HCT116 (cell line): ENCODE measurements at regions not wholly inside any gene's neighbourhood (a gene's known extent, or its start where the extent isn't known, plus 50 kb on each side); places are given as distances from the start of the nearest gene placed in this dataset.

ENCODE experiments used
- ATF3 ChIP-seq: IDR thresholded peaks from 2 replicates; pipeline ENCODE4 v1.6.1; 2012
- CTCF ChIP-seq, 3 experiments: fragments of 200-600 bp in 1 of 3; sonication (generic) in 1 of 3; IDR thresholded peaks in 2 of 3; conservative IDR thresholded peaks in 1 of 3; 2 replicates each; pipeline ENCODE4 v1.5.1; 2012 to 2017; ENCODE audit warnings: low read depth in 2 of 3, low read length in 2 of 3, antibody characterized with exemption in 1 of 3, borderline replicate concordance in 1 of 3, control low read depth in 1 of 3, mild to moderate bottlenecking in 1 of 3, mixed read lengths in 1 of 3, mixed run types in 1 of 3, moderate library complexity in 1 of 3; ENCODE audit not compliant: insufficient read depth in 1 of 3
- EZH2 ChIP-seq: fragments of 200-600 bp; sonication (generic); IDR thresholded peaks from 2 replicates; pipeline ENCODE4 v1.6.1; 2017; ENCODE audit warnings: antibody characterized with exemption, mixed run types
- EZH2phosphoT487 ChIP-seq: fragments of 200-600 bp; IDR thresholded peaks from 2 replicates; pipeline ENCODE4 v1.6.1; 2018; ENCODE audit warnings: antibody characterized with exemption, borderline replicate concordance
- MAX ChIP-seq: IDR thresholded peaks from 2 replicates; pipeline ENCODE4 v1.6.1; 2012
- POLR2A ChIP-seq: IDR thresholded peaks from 2 replicates; pipeline ENCODE4 v1.7.0; 2011; ENCODE audit warnings: borderline replicate concordance; ENCODE audit not compliant: insufficient read depth, insufficient read length; ENCODE audit errors: extremely low read depth
- POLR2AphosphoS5 ChIP-seq: IDR thresholded peaks from 2 replicates; pipeline ENCODE4 v1.6.1; 2011; ENCODE audit warnings: mild to moderate bottlenecking, low read depth, low read length, moderate library complexity
- RAD21 ChIP-seq: IDR thresholded peaks from 2 replicates; pipeline ENCODE4 v1.6.1; 2012; ENCODE audit warnings: low read depth, mild to moderate bottlenecking
- SIN3A ChIP-seq: IDR thresholded peaks from 2 replicates; pipeline ENCODE4 v1.6.1; 2012; ENCODE audit warnings: low read depth
- SP1 ChIP-seq: IDR thresholded peaks from 2 replicates; pipeline ENCODE4 v1.6.1; 2012; ENCODE audit warnings: low read depth
- SRF ChIP-seq: IDR thresholded peaks from 2 replicates; pipeline ENCODE4 v1.6.1; 2012; ENCODE audit warnings: low read depth
- ZBTB33 ChIP-seq: IDR thresholded peaks from 2 replicates; pipeline ENCODE4 v1.6.1; 2011; ENCODE audit warnings: mild to moderate bottlenecking, low read length, moderate library complexity; ENCODE audit not compliant: insufficient replicate concordance; ENCODE audit errors: extremely low read depth

- no peak for TF ChIP-seq MAX
- no peak for TF ChIP-seq CTCF (IDR thresholded peaks at IDR 0.05 in 2 of 3, conservative IDR thresholded peaks at IDR 0.05 in 1 of 3; ENCODE audit: borderline replicate concordance in 1 of 3, insufficient read depth in 1 of 3, low read depth in 2 of 3, low read length in 2 of 3)
- no peak for TF ChIP-seq EZH2phosphoT487
- TF ChIP-seq EZH2, result no peak
- TF ChIP-seq POLR2A, result no peak
- TF ChIP-seq SIN3A, result no peak
- no peak for TF ChIP-seq ZBTB33
- TF ChIP-seq SP1, result no peak
- TF ChIP-seq RAD21, result no peak
- no peak for TF ChIP-seq POLR2AphosphoS5
- no peak for TF ChIP-seq SRF
- no peak for TF ChIP-seq ATF3
Measured at GRCh38 chr9:99637641-99638040, 184.0 kb upstream of the NR4A3 start.
